GM12892 (cell line): ENCODE measurements at regions not wholly inside any gene's neighbourhood (a gene's known extent, or its start where the extent isn't known, plus 50 kb on each side); places are given as distances from the start of the nearest gene placed in this dataset.

Source experiments
- POLR2A ChIP-seq: IDR thresholded peaks from 2 replicates; pipeline ENCODE4 v1.6.1; 2011; ENCODE audit warnings: low read depth, low read length, control low read depth
- POLR2AphosphoS5 ChIP-seq: IDR thresholded peaks from 2 replicates; pipeline ENCODE4 v1.6.1; 2011; ENCODE audit warnings: low read depth, low read length, control low read depth

GRCh38 chr4:183035726-183036415 lies 63.2 kb upstream of the WWC2 start:
- no peak for TF ChIP-seq POLR2A
- TF ChIP-seq POLR2AphosphoS5, result no peak
